ENCODE measurements at regions not wholly inside any gene's neighbourhood (a gene's known extent, or its start where the extent isn't known, plus 50 kb on each side); places are given as distances from the start of the nearest gene placed in this dataset.

GRCh38 chr10:117635826-117636225 lies 93.3 kb downstream of the EMX2 start:
- TF ChIP-seq, protein P1, sequence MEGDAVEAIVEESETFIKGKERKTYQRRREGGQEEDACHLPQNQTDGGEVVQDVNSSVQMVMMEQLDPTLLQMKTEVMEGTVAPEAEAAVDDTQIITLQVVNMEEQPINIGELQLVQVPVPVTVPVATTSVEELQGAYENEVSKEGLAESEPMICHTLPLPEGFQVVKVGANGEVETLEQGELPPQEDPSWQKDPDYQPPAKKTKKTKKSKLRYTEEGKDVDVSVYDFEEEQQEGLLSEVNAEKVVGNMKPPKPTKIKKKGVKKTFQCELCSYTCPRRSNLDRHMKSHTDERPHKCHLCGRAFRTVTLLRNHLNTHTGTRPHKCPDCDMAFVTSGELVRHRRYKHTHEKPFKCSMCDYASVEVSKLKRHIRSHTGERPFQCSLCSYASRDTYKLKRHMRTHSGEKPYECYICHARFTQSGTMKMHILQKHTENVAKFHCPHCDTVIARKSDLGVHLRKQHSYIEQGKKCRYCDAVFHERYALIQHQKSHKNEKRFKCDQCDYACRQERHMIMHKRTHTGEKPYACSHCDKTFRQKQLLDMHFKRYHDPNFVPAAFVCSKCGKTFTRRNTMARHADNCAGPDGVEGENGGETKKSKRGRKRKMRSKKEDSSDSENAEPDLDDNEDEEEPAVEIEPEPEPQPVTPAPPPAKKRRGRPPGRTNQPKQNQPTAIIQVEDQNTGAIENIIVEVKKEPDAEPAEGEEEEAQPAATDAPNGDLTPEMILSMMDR (IDR thresholded peaks at IDR 0.05), result no peak
- TF ChIP-seq POLR2A (IDR thresholded peaks at IDR 0.05), result no peak

Measured in esophagus squamous epithelium (tissue), 4 donors.